ENCODE measurements at regions not wholly inside any gene's neighbourhood (a gene's known extent, or its start where the extent isn't known, plus 50 kb on each side); places are given as distances from the start of the nearest gene placed in this dataset.

- H3K4me1 ChIP-seq (ENCODE audit: insufficient read depth, low read length, poor library complexity, severe bottlenecking): no peaks in the 10 kb centered on the region
- H3K9me3 ChIP-seq (ENCODE audit: low read length): no peaks in the 10 kb centered on the region
- TF ChIP-seq CTCF (conservative IDR thresholded peaks at IDR 0.05; ENCODE audit: low read length) (no peak), EZH2phosphoT487 (IDR thresholded peaks at IDR 0.05; ENCODE audit: borderline replicate concordance, low read depth, low read length) (no peak)
- no peaks in the 10 kb centered on the region for H4K20me1 ChIP-seq (ENCODE audit: insufficient read depth, low read length)
- no peaks in the 10 kb centered on the region for H3K79me2 ChIP-seq (ENCODE audit: insufficient read depth, low read depth, low read length)
- no peak overlapping the region for H3K4me2 ChIP-seq (ENCODE audit: low read length)
- intact Hi-C loops (cut with micrococcal nuclease; ENCODE audit: unreplicated experiment): no loop called here
- no TSS peak for BruUV-seq (replicated peaks)
- no peak overlapping the region for H3K4me3 ChIP-seq (ENCODE audit: low read depth, low read length, poor library complexity, severe bottlenecking)
- no peak overlapping the region for H2AFZ ChIP-seq (ENCODE audit: low read length)
- DNase-seq (ENCODE audit: low spot score): no peak
- ChIA-PET POLR2A (no interaction called here), CTCF (ENCODE audit: unreplicated experiment) (no interaction called here)
- H3K9me2 ChIP-seq (ENCODE audit: insufficient read depth, low read length): no peaks in the 10 kb centered on the region
- no peaks in the 10 kb centered on the region for H3K36me3 ChIP-seq (ENCODE audit: insufficient read depth, low read length)
- H3K27ac ChIP-seq (ENCODE audit: low read depth, low read length, poor library complexity, severe bottlenecking): no peak overlapping the region
These were observed 338.1 kb downstream of the SEC16B start for GRCh38 chr1:177631770-177632169.

- TF ChIP-seq EZH2phosphoT487 (IDR thresholded peaks at IDR 0.05; ENCODE audit: borderline replicate concordance, low read depth, low read length) (no peak), CTCF (conservative IDR thresholded peaks at IDR 0.05; ENCODE audit: low read length) (no peak)
- BruUV-seq (replicated peaks): no TSS peak
- no peak for DNase-seq (ENCODE audit: low spot score)
- Histone ChIP-seq H3K27ac (ENCODE audit: low read depth, low read length, poor library complexity, severe bottlenecking) (no peak overlapping the region), H3K36me3 (ENCODE audit: insufficient read depth, low read length) (no peaks in the 10 kb centered on the region), H3K79me2 (ENCODE audit: insufficient read depth, low read depth, low read length) (no peaks in the 10 kb centered on the region), H3K9me3 (ENCODE audit: low read length) (no peaks in the 10 kb centered on the region), H3K4me2 (ENCODE audit: low read length) (no peak overlapping the region), H3K9me2 (ENCODE audit: insufficient read depth, low read length) (no peaks in the 10 kb centered on the region), H3K4me3 (ENCODE audit: low read depth, low read length, poor library complexity, severe bottlenecking) (no peak overlapping the region), H2AFZ (ENCODE audit: low read length) (no peak overlapping the region), H4K20me1 (ENCODE audit: insufficient read depth, low read length) (no peaks in the 10 kb centered on the region), H3K4me1 (ENCODE audit: insufficient read depth, low read length, poor library complexity, severe bottlenecking) (no peaks in the 10 kb centered on the region)
- intact Hi-C loops (cut with micrococcal nuclease; ENCODE audit: unreplicated experiment): no loop called here
- ChIA-PET POLR2A (no interaction called here), CTCF (ENCODE audit: unreplicated experiment) (no interaction called here)
These were observed 340.3 kb downstream of the SEC16B start for GRCh38 chr1:177629526-177629925.

GRCh38 chr1:177627148-177627910 is 342.5 kb downstream of the SEC16B start:
- Histone ChIP-seq H2AFZ (ENCODE audit: low read length) (no peak overlapping the region), H3K36me3 (ENCODE audit: insufficient read depth, low read length) (no peaks in the 10 kb centered on the region), H3K4me2 (ENCODE audit: low read length) (no peak overlapping the region), H4K20me1 (ENCODE audit: insufficient read depth, low read length) (no peaks in the 10 kb centered on the region), H3K9me3 (ENCODE audit: low read length) (no peaks in the 10 kb centered on the region), H3K9me2 (ENCODE audit: insufficient read depth, low read length) (no peaks in the 10 kb centered on the region), H3K27ac (ENCODE audit: low read depth, low read length, poor library complexity, severe bottlenecking) (no peak overlapping the region), H3K79me2 (ENCODE audit: insufficient read depth, low read depth, low read length) (no peaks in the 10 kb centered on the region), H3K4me1 (ENCODE audit: insufficient read depth, low read length, poor library complexity, severe bottlenecking) (no peaks in the 10 kb centered on the region), H3K4me3 (ENCODE audit: low read depth, low read length, poor library complexity, severe bottlenecking) (no peak overlapping the region)
- ChIA-PET POLR2A (no interaction called here), CTCF (ENCODE audit: unreplicated experiment) (no interaction called here)
- DNase-seq (ENCODE audit: low spot score): no peak
- TF ChIP-seq CTCF (conservative IDR thresholded peaks at IDR 0.05; ENCODE audit: low read length) (no peak), EZH2phosphoT487 (IDR thresholded peaks at IDR 0.05; ENCODE audit: borderline replicate concordance, low read depth, low read length) (no peak)
- intact Hi-C loops (cut with micrococcal nuclease; ENCODE audit: unreplicated experiment): no loop called here
- no TSS peak for BruUV-seq (replicated peaks)

Data from OCI-LY7 (cell line).